Pancreas (tissue), 10 donors: ENCODE measurements at regions not wholly inside any gene's neighbourhood (a gene's known extent, or its start where the extent isn't known, plus 50 kb on each side); places are given as distances from the start of the nearest gene placed in this dataset.

Source experiments
- ATAC-seq, 4 donors: fragments of 200-7000 bp; cut with Tn5 transposase; one replicate each; pipeline versions ENCODE4 v1.8.0 to v1.9.1; 2020; ENCODE audit warnings: mild to moderate bottlenecking in 4 of 4, moderate library complexity in 4 of 4
- DNase-seq, 6 donors: peaks; one replicate each; pipeline ENCODE4 v3.0.0-alpha.2; 2020
- FAIRE-seq: peaks from 2 replicates; lab custom pipeline; 2012; peaks lifted over from hg19 to GRCh38; lab: Jason Lieb, UNC
- H3K27ac ChIP-seq, 4 donors: fragments of 200-600 bp; sonication (generic); 1 replicate in 3 of 4; 2 replicates in 1 of 4; pipeline versions ENCODE4 v1.5.0 to v1.8.0; 2020
- H3K27me3 ChIP-seq, 4 donors: fragments of 200-600 bp; one replicate each; pipeline ENCODE4 v1.8.0; 2021
- H3K36me3 ChIP-seq, 3 donors: fragments of 200-600 bp; sonication (generic) in 1 of 3; one replicate each; pipeline versions ENCODE4 v1.5.0 to v1.8.0; 2020 to 2021
- H3K4me1 ChIP-seq, 3 donors: fragments of 200-600 bp; one replicate each; pipeline ENCODE4 v1.8.0; 2021
- H3K4me3 ChIP-seq, 4 donors: fragments of 200-600 bp; sonication (generic) in 2 of 4; one replicate each; pipeline versions ENCODE4 v1.5.0 to v1.8.0; 2020 to 2021
- H3K9me3 ChIP-seq, 4 donors: fragments of 200-600 bp; one replicate each; pipeline ENCODE4 v1.8.0; 2021
- CTCF ChIP-seq, 4 donors: fragments of 200-600 bp; sonication (generic) in 3 of 4; IDR thresholded peaks; one replicate each; pipeline versions ENCODE4 v1.5.0 to v1.8.0; 2021; ENCODE audit warnings: antibody characterized with exemption in 4 of 4
- WGBS, 2 donors: extraction: QIAGEN DNeasy Blood & Tissue Kit; methylation state at CpG; one replicate each; pipeline ENCODE4 v1.1.7; 2013; 5-methylcytosine and 5-hydroxymethylcytosine counted together
- intact Hi-C, 3 donors: fragments of 100-400 bp; cut with DNase I; formaldehyde crosslinking; loops; one replicate each; pipeline versions ENCODE4 v1.11.1 to v1.14.2; 2022
- donor health status: healthy with polysubstance abuse.
- donor health status: DM: no; HTN: no; CAD: no; lungs with moderate emphysema.
- donor health status: DM: no; HTN: no; CAD: no.
- donor health status: control.
- donor health status: control.
- donor health status: Bipolar disorder and iron deficiency.
- donor health status: DM: yes; HTN: yes; CAD: no.
- donor health status: DM: no; HTN: no; CAD: no.
- donor health status: DM: no; HTN: no; CAD: no.
- donor health status: DM: yes; HTN: yes; CAD: no.

GRCh38 chr1:5231541-5232315, 577.3 kb downstream of the AJAP1 start:
- intact Hi-C loops, result no loop called here
- FAIRE-seq, result no peak
- Histone ChIP-seq H3K9me3 (no peaks in the 10 kb centered on the region), H3K4me3 (no peak overlapping the region), H3K36me3 (no peaks in the 10 kb centered on the region), H3K4me1 (no peaks in the 10 kb centered on the region), H3K27ac (no peak overlapping the region), H3K27me3 (no peaks in the 10 kb centered on the region)
- WGBS, 2 donors, result 51 to 58% methylated on average over 2 of the region's 2 CpGs
- no peak for DNase-seq
- no peak for TF ChIP-seq CTCF (IDR thresholded peaks at IDR 0.05)
- ATAC-seq, result no peak

GRCh38 chr1:5227114-5227513, 572.7 kb downstream of the AJAP1 start:
- DNase-seq (no peak), ATAC-seq (no peak), FAIRE-seq (no peak)
- TF ChIP-seq CTCF (IDR thresholded peaks at IDR 0.05), result no peak
- no peaks in the 10 kb centered on the region for H3K27me3 ChIP-seq
- H3K27ac ChIP-seq, result no peak overlapping the region
- H3K9me3 ChIP-seq, result no peaks in the 10 kb centered on the region
- no peaks in the 10 kb centered on the region for H3K36me3 ChIP-seq
- no peak overlapping the region for H3K4me3 ChIP-seq
- intact Hi-C loops, result no loop called here
- no peaks in the 10 kb centered on the region for H3K4me1 ChIP-seq
- 71 to 80% methylated on average over 8 of the region's 8 CpGs for WGBS, 2 donors

GRCh38 chr1:5225707-5226704, 571.6 kb downstream of the AJAP1 start:
- H3K4me1 ChIP-seq, result no peaks in the 10 kb centered on the region
- intact Hi-C loops, result no loop called here
- no peak overlapping the region for H3K4me3 ChIP-seq
- 50 to 54% methylated on average over 20 of the region's 20 CpGs for WGBS, 2 donors
- no peaks in the 10 kb centered on the region for H3K27me3 ChIP-seq
- TF ChIP-seq CTCF (IDR thresholded peaks at IDR 0.05), result no peak
- DNase-seq (no peak), FAIRE-seq (no peak), ATAC-seq (no peak)
- no peaks in the 10 kb centered on the region for H3K9me3 ChIP-seq
- no peaks in the 10 kb centered on the region for H3K36me3 ChIP-seq
- no peak overlapping the region for H3K27ac ChIP-seq

GRCh38 chr1:5223206-5223605, 568.8 kb downstream of the AJAP1 start:
- H3K27me3 ChIP-seq, result no peaks in the 10 kb centered on the region
- H3K4me1 ChIP-seq, result no peaks in the 10 kb centered on the region
- DNase-seq (no peak), ATAC-seq (no peak), FAIRE-seq (no peak)
- no peak overlapping the region for H3K4me3 ChIP-seq
- 32 to 37% methylated on average over 4 of the region's 4 CpGs for WGBS, 2 donors
- intact Hi-C loops, result no loop called here
- H3K9me3 ChIP-seq, result no peaks in the 10 kb centered on the region
- H3K27ac ChIP-seq, result no peak overlapping the region
- H3K36me3 ChIP-seq, result no peaks in the 10 kb centered on the region
- no peak for TF ChIP-seq CTCF (IDR thresholded peaks at IDR 0.05)
